ENCODE measurements at regions not wholly inside any gene's neighbourhood (a gene's known extent, or its start where the extent isn't known, plus 50 kb on each side); places are given as distances from the start of the nearest gene placed in this dataset.
"Not testable (repeated sequence)": the region's sequence is repeated elsewhere in the genome, so short reads cannot be mapped to it uniquely, and the experiment has no call there.

DNA sequence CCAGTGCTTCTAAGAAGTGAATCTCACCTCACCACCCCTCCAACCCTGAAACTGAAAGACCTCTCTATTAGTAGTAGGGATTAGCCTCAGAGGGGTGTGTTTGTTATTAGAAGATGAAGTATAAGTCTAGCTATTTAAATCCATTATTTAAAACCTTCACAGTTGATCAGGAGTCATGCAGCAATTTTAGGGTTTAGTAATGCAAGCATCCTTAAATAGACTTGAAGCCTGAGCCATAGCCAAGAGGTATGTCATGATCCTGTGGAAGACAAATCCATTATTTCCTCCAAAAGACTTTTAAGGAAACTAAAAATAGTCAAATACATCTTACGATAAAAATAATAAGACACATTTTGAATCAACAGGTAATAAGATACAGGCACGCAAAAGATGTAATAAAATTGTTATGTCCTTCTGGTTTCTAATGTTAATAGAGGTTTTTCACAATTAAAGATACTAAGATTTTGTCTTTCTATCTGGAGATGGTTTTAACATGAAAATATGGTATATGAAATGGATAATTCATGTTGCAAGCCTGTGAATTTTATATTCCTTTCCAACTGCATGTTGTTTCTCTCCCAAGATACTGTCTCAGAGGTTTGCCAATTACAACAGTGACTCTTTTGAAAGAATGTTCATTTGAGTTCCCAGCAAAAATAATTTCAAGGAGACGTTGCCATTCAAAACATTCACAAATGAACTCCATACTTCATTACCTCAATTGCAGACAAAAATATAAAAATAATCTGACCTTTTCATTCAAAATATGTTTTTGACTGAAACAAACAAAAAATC, 68.0 kb downstream of the LUZP4 start:
- H3K27ac ChIP-seq: peak overlapping the region; percentile 35 to 77

DNA sequence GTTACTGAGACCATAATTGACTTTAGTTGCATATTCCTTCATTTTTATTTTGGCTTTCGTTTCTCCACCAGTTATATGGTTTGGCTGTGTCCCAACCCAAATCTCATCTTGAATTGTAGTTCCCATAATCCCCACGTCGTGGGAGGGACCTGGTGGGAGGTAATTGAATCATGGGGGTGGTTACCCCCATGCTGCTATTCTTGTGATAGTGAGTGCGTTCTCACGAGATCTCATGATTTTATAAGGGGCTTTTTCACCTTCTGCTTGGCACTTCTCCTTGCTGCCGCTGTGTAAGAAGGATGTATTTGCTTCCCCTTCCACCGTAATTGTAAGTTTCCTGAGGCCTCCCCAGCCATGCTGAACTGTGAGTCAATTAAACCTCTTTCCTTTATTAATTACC, 70.0 kb downstream of the LUZP4 start:
- not testable (repeated sequence) for H3K4me3 ChIP-seq; DNase-seq (ENCODE audit: low spot score)
- peak overlapping the region; percentile 36 to 69 for H3K27ac ChIP-seq

More for the DNA sequence above, 68.0 kb downstream of the LUZP4 start:
- no peak for DNase-seq (ENCODE audit: low spot score)
- TF ChIP-seq, protein P1, sequence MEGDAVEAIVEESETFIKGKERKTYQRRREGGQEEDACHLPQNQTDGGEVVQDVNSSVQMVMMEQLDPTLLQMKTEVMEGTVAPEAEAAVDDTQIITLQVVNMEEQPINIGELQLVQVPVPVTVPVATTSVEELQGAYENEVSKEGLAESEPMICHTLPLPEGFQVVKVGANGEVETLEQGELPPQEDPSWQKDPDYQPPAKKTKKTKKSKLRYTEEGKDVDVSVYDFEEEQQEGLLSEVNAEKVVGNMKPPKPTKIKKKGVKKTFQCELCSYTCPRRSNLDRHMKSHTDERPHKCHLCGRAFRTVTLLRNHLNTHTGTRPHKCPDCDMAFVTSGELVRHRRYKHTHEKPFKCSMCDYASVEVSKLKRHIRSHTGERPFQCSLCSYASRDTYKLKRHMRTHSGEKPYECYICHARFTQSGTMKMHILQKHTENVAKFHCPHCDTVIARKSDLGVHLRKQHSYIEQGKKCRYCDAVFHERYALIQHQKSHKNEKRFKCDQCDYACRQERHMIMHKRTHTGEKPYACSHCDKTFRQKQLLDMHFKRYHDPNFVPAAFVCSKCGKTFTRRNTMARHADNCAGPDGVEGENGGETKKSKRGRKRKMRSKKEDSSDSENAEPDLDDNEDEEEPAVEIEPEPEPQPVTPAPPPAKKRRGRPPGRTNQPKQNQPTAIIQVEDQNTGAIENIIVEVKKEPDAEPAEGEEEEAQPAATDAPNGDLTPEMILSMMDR (IDR thresholded peaks at IDR 0.05): no peak
- H3K4me3 ChIP-seq: no peak overlapping the region

DNA sequence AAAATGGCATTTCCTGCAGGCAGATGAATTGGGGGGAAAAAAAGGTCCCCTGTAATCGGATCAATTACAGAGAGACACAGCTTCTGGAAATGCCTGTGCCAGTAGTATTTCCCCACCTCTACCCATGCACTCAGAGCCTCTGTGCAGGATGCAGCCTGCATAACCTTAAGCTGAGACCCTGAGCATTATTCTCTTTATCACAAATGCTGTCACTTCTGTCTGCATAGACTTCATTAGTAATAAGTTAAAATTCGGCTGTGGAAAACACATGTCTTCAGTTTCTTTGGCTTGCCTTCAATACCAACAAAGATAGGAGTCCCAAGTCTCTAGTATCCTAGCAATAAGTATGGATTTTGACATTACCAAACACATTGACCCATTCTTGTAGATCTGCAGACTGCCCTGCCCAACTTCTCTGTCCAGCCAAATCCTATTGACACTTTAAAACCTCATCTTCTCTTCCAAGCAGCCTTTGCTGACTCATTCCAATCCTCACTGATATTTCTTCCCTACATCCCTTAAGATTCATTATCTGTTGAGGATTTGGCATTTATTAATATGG, 70.8 kb downstream of the LUZP4 start:
- TF ChIP-seq, protein P1 (IDR thresholded peaks at IDR 0.05): no peak
- no peak overlapping the region for H3K4me3 ChIP-seq
- H3K27ac ChIP-seq: peak overlapping the region; percentile 36 to 69
- DNase-seq (ENCODE audit: low spot score): no peak

DNA sequence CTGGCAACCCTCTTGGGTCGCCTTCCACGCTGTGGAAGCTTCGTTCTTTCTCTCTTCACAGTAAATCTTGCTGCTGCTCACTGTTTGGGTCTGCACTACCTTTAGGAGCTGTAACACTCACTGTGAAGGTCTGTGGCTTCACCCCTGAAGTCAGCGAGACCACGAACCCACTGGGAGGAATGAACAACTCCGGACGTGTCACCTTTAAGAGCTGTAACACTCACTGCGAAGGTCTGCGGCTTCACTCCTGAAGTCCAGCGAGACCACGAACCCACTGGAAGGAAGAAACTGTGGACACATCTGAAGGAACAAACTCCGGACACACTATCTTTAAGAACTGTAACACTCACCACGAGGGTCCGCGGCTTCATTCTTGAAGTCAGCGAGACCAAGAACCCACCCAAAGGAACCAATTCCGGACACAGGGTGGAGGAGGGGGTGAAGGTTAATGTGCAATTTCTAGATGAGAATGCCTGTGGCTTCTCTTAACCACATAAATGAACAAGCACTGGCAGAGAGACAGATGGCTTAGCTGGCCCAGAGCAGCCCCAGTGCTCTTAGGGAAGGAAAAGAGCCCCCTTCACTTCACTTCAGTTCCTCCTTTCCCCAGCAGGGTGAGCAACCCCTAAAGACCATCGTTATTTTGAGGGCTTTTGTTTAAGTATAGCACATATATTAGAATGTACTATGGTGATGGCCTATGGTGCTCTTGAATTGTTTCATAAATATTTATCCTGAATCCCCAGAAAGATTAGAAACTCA, 73.0 kb downstream of the LUZP4 start:
- no peak overlapping the region for H3K4me3 ChIP-seq
- no peak for DNase-seq (ENCODE audit: low spot score)
- TF ChIP-seq, protein P1 (IDR thresholded peaks at IDR 0.05): no peak
- no peak overlapping the region for H3K27ac ChIP-seq

DNA sequence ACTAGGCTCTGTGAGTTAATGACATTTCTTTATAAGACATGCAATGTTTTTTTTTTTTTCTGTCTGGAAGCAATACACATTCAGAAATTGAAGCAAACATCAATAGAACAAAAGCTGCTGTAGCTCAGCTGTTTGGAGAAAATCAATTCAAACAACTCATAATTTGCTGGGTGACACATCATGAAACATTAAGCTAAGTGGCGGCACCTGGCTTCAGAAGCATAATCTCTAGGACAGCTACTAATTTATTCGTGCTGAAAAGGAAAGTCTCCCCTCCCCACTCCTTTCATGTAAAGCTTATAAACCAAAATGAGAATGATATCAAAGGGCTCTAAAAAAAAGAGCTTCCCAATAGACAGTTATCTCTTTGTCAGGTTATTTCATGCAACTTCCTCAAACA, 73.9 kb downstream of the LUZP4 start:
- no peak for DNase-seq (ENCODE audit: low spot score)
- no peak overlapping the region for H3K4me3 ChIP-seq
- TF ChIP-seq, protein P1 (IDR thresholded peaks at IDR 0.05): no peak
- no peak overlapping the region for H3K27ac ChIP-seq

DNA sequence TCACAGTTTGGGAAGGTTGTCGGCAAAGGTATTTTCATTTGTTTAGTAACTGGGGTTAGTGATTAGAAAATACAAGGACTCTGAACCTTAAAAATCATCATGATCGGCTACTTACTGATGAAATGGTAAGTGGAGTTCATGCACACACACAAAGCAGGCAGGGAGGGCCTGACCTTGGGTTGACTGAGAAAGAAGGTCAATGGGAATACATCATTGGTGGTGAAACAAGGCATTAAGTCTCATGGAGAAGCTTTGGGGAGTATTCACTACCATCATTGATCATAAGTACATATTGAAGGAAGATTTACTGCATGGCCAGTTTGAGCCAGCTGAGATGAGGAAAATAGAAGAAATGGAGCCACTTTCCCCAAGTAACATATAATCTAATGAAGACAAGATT, 74.4 kb downstream of the LUZP4 start:
- DNase-seq (ENCODE audit: low spot score): no peak
- no peak overlapping the region for H3K27ac ChIP-seq
- TF ChIP-seq, protein P1 (IDR thresholded peaks at IDR 0.05): no peak
- no peak overlapping the region for H3K4me3 ChIP-seq

DNA sequence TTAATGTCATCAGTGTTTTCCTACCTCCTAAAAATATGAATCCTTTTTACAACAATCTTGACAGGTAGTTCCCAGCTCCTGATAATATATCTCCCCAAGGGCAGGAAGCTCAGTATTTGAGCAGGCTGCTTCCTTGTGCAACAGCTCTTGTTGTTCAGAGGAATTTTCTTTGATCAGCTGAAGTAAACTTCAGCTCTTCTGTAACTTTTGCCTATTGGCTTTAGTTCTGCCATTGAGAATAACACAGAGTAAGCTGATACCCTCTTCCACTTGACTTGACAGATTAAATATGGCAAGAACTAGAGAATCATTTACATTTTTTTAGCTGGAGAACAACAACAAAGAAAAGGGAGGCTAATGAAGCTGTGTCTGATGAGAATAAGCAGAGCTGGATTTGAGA, 75.2 kb downstream of the LUZP4 start:
- no peak for DNase-seq (ENCODE audit: low spot score)
- Histone ChIP-seq H3K4me3 (no peak overlapping the region), H3K27ac (no peak overlapping the region)
- TF ChIP-seq, protein P1 (IDR thresholded peaks at IDR 0.05): no peak
